ENCODE measurements at regions not wholly inside any gene's neighbourhood (a gene's known extent, or its start where the extent isn't known, plus 50 kb on each side); places are given as distances from the start of the nearest gene placed in this dataset.

- 9% methylated on average over 9 of the region's 10 CpGs for WGBS (ENCODE audit: low lambda C conversion rate)
- Histone ChIP-seq H3F3A (replicated peaks; ENCODE audit: insufficient read depth) (no peaks in the 10 kb centered on the region), H2AFZ (ENCODE audit: low read depth) (no peak overlapping the region), H3K4me3 (ENCODE audit: low read depth in 2 of 2, low read length in 1 of 2) (no peak overlapping the region), H3K27ac (ENCODE audit: low read depth in 2 of 2, low read length in 1 of 2) (no peak overlapping the region), H3K79me2 (ENCODE audit: insufficient read depth) (no peaks in the 10 kb centered on the region), H3K4me1 (ENCODE audit: control insufficient read depth in 1 of 2, insufficient read depth in 2 of 2, low read depth in 1 of 2, low read length in 1 of 2) (no peaks in the 10 kb centered on the region; a peak in 1 of 4 replicates), H3K9me3 (no peaks in the 10 kb centered on the region), H3K36me3 (replicated peaks in 1 of 2; ENCODE audit: control insufficient read depth in 1 of 2, insufficient read depth in 2 of 2, low read length in 1 of 2) (no peaks in the 10 kb centered on the region), H3K9me2 (no peaks in the 10 kb centered on the region), H4K20me1 (ENCODE audit: insufficient read depth) (no peaks in the 10 kb centered on the region), H3K9ac (no peak overlapping the region), H3K27me3 (ENCODE audit: insufficient read depth) (peaks cover 12% of the 10 kb centered on the region), H3K4me2 (no peak overlapping the region)
- CTCF ChIA-PET: no interaction called here
- TF ChIP-seq, protein P1, sequence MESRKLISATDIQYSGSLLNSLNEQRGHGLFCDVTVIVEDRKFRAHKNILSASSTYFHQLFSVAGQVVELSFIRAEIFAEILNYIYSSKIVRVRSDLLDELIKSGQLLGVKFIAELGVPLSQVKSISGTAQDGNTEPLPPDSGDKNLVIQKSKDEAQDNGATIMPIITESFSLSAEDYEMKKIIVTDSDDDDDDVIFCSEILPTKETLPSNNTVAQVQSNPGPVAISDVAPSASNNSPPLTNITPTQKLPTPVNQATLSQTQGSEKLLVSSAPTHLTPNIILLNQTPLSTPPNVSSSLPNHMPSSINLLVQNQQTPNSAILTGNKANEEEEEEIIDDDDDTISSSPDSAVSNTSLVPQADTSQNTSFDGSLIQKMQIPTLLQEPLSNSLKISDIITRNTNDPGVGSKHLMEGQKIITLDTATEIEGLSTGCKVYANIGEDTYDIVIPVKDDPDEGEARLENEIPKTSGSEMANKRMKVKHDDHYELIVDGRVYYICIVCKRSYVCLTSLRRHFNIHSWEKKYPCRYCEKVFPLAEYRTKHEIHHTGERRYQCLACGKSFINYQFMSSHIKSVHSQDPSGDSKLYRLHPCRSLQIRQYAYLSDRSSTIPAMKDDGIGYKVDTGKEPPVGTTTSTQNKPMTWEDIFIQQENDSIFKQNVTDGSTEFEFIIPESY (IDR thresholded peaks at IDR 0.05; ENCODE audit: borderline replicate concordance, low read depth): no peak
- TF ChIP-seq CHD2 (IDR thresholded peaks at IDR 0.05; ENCODE audit: low read length, partially characterized antibody) (no peak), EZH2phosphoT487 (IDR thresholded peaks at IDR 0.05; ENCODE audit: borderline replicate concordance, low read depth) (no peak), PBX3 (IDR thresholded peaks at IDR 0.05) (no peak), JUND (IDR thresholded peaks at IDR 0.05) (no peak), GATA2 (CRISPR knock-in tag; IDR thresholded peaks at IDR 0.05) (no peak), CTCF (IDR thresholded peaks at IDR 0.05) (no peak)
- POLR2A ChIA-PET: no interaction called here
- DNase-seq: no peak
Observed at GRCh38 chr5:1685066-1685465, 114.6 kb downstream of the MRPL36 start.

DNA sequence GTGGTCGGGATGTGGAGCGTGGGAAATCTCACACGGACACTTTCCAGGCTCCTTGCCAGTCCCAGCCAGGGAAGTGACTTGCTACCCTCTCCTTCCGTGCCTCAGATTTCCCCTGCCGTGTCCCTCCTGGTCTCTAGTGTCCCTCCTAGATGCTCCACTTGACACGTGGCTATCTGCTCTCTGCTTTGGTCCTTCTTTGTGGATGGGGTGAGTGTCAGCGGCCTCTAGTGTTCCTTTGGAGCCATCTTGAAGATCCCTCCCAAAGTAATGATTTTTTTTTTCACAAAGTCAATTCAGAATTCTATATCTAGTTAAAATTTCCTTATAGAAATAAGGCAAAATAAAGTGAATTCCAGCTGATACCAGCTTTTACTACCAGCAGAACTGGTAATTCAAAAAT is 117.7 kb downstream of the MRPL36 start:
- 4% methylated on average over 7 of the region's 7 CpGs for WGBS (ENCODE audit: low lambda C conversion rate)
- no peaks in the 10 kb centered on the region for H3K9me3 ChIP-seq
- no peaks in the 10 kb centered on the region for H3F3A ChIP-seq (replicated peaks; ENCODE audit: insufficient read depth)
- no peak for DNase-seq
- H3K27ac ChIP-seq (ENCODE audit: low read depth in 2 of 2, low read length in 1 of 2): no peak overlapping the region
- H3K9me2 ChIP-seq: no peaks in the 10 kb centered on the region
- POLR2A ChIA-PET: no interaction called here
- no peak overlapping the region for H3K4me2 ChIP-seq
- H3K36me3 ChIP-seq (replicated peaks in 1 of 2; ENCODE audit: control insufficient read depth in 1 of 2, insufficient read depth in 2 of 2, low read length in 1 of 2): no peaks in the 10 kb centered on the region
- H3K27me3 ChIP-seq (ENCODE audit: insufficient read depth): peaks cover 12% of the 10 kb centered on the region
- H3K4me1 ChIP-seq (ENCODE audit: control insufficient read depth in 1 of 2, insufficient read depth in 2 of 2, low read depth in 1 of 2, low read length in 1 of 2): no peaks in the 10 kb centered on the region; a peak in 1 of 4 replicates
- H4K20me1 ChIP-seq (ENCODE audit: insufficient read depth): no peaks in the 10 kb centered on the region
- H3K9ac ChIP-seq: no peak overlapping the region
- CTCF ChIA-PET: no interaction called here
- no peaks in the 10 kb centered on the region for H3K79me2 ChIP-seq (ENCODE audit: insufficient read depth)
- H2AFZ ChIP-seq (ENCODE audit: low read depth): no peak overlapping the region
- H3K4me3 ChIP-seq (ENCODE audit: low read depth in 2 of 2, low read length in 1 of 2): no peak overlapping the region
- no peak for TF ChIP-seq TAF1 (IDR thresholded peaks at IDR 0.05; ENCODE audit: borderline replicate concordance, low read depth, low read length)
- TF ChIP-seq MEF2A (IDR thresholded peaks at IDR 0.05; ENCODE audit: borderline replicate concordance, low read depth): no peak
- TF ChIP-seq FOXJ3 (CRISPR knock-in tag; IDR thresholded peaks at IDR 0.05): no peak
- TF ChIP-seq, protein P2, sequence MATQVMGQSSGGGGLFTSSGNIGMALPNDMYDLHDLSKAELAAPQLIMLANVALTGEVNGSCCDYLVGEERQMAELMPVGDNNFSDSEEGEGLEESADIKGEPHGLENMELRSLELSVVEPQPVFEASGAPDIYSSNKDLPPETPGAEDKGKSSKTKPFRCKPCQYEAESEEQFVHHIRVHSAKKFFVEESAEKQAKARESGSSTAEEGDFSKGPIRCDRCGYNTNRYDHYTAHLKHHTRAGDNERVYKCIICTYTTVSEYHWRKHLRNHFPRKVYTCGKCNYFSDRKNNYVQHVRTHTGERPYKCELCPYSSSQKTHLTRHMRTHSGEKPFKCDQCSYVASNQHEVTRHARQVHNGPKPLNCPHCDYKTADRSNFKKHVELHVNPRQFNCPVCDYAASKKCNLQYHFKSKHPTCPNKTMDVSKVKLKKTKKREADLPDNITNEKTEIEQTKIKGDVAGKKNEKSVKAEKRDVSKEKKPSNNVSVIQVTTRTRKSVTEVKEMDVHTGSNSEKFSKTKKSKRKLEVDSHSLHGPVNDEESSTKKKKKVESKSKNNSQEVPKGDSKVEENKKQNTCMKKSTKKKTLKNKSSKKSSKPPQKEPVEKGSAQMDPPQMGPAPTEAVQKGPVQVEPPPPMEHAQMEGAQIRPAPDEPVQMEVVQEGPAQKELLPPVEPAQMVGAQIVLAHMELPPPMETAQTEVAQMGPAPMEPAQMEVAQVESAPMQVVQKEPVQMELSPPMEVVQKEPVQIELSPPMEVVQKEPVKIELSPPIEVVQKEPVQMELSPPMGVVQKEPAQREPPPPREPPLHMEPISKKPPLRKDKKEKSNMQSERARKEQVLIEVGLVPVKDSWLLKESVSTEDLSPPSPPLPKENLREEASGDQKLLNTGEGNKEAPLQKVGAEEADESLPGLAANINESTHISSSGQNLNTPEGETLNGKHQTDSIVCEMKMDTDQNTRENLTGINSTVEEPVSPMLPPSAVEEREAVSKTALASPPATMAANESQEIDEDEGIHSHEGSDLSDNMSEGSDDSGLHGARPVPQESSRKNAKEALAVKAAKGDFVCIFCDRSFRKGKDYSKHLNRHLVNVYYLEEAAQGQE (IDR thresholded peaks at IDR 0.05; ENCODE audit: low read depth, low read length): no peak
- no peak for TF ChIP-seq EP300 (IDR thresholded peaks at IDR 0.05; ENCODE audit: borderline replicate concordance in 1 of 2, low read depth in 1 of 2, low read length in 1 of 2)
- no peak for TF ChIP-seq SIN3A (IDR thresholded peaks at IDR 0.05; ENCODE audit: borderline replicate concordance, low read depth, low read length)
- no peak for TF ChIP-seq RXRA (IDR thresholded peaks at IDR 0.05; ENCODE audit: borderline replicate concordance, low read depth)
- TF ChIP-seq RCOR1 (IDR thresholded peaks at IDR 0.05; ENCODE audit: low read length): no peak
- no peak for TF ChIP-seq GATA2 (CRISPR knock-in tag; IDR thresholded peaks at IDR 0.05)
- TF ChIP-seq NFIC (IDR thresholded peaks at IDR 0.05; ENCODE audit: borderline replicate concordance): no peak
- TF ChIP-seq, protein P1 (IDR thresholded peaks at IDR 0.05; ENCODE audit: borderline replicate concordance, low read depth): no peak
- TF ChIP-seq TEAD4 (IDR thresholded peaks at IDR 0.05; ENCODE audit: borderline replicate concordance, insufficient read depth): no peak
